GM19328 (cell line): ENCODE measurements at regions not wholly inside any gene's neighbourhood (a gene's known extent, or its start where the extent isn't known, plus 50 kb on each side); places are given as distances from the start of the nearest gene placed in this dataset.
"Not testable (repeated sequence)": the region's sequence is repeated elsewhere in the genome, so short reads cannot be mapped to it uniquely, and the experiment has no call there.

Experiments used
- ATAC-seq: cut with Tn5 transposase; IDR thresholded peaks from one replicate; pipeline ENCODE4 v1.9.1; 2021; ENCODE audit warnings: mild to moderate bottlenecking, moderate library complexity; ENCODE audit not compliant: unreplicated experiment

- ATAC-seq: no peak
Observed at GRCh38 chr17:77606865-77607210, 351.7 kb upstream of the TNRC6C start.

GRCh38 chr17:77607606-77608005, 350.9 kb upstream of the TNRC6C start:
- no peak for ATAC-seq

- no peak for ATAC-seq
Observed at GRCh38 chr17:77608431-77608830, 350.1 kb upstream of the TNRC6C start.

GRCh38 chr17:77609553-77610517, 348.7 kb upstream of the TNRC6C start:
- ATAC-seq: no peak

- ATAC-seq: no peak
Observed at GRCh38 chr17:77610518-77610893, 348.0 kb upstream of the TNRC6C start.

GRCh38 chr17:77610972-77611521, 347.5 kb upstream of the TNRC6C start:
- ATAC-seq: no peak

GRCh38 chr17:77611791-77612502, 346.6 kb upstream of the TNRC6C start:
- ATAC-seq: no peak

GRCh38 chr17:77613218-77613617, 345.3 kb upstream of the TNRC6C start:
- ATAC-seq: no peak

GRCh38 chr17:77613627-77614026, 344.9 kb upstream of the TNRC6C start:
- ATAC-seq: no peak

GRCh38 chr17:77615703-77616253, 342.7 kb upstream of the TNRC6C start:
- no peak for ATAC-seq

GRCh38 chr17:77616254-77616731, 342.2 kb upstream of the TNRC6C start:
- no peak for ATAC-seq

GRCh38 chr17:77617516-77617915, 341.0 kb upstream of the TNRC6C start:
- ATAC-seq: no peak

- no peak for ATAC-seq
Observed at GRCh38 chr17:77618173-77618572, 340.3 kb upstream of the TNRC6C start.

GRCh38 chr17:77618731-77619130, 339.8 kb upstream of the TNRC6C start:
- no peak for ATAC-seq

- no peak for ATAC-seq
Observed at GRCh38 chr17:77619326-77619725, 339.2 kb upstream of the TNRC6C start.

GRCh38 chr17:77619851-77620250, 338.7 kb upstream of the TNRC6C start:
- ATAC-seq: no peak

- ATAC-seq: no peak
Observed at GRCh38 chr17:77620282-77620681, 338.2 kb upstream of the TNRC6C start.

- ATAC-seq: not testable (repeated sequence)
Observed at GRCh38 chr17:77622084-77622483, 336.4 kb upstream of the TNRC6C start.

- ATAC-seq: no peak
Observed at GRCh38 chr17:77622647-77623046, 335.9 kb upstream of the TNRC6C start.

- ATAC-seq: not testable (repeated sequence)
Observed at GRCh38 chr17:77623321-77623720, 335.2 kb upstream of the TNRC6C start.

- no peak for ATAC-seq
Observed at GRCh38 chr17:77628035-77628434, 330.5 kb upstream of the TNRC6C start.
